ENCODE measurements at regions not wholly inside any gene's neighbourhood (a gene's known extent, or its start where the extent isn't known, plus 50 kb on each side); places are given as distances from the start of the nearest gene placed in this dataset.

- no peak for DNase-seq (ENCODE audit: insufficient read length, low spot score, missing footprints)
- Histone ChIP-seq H3K4me1 (ENCODE audit: insufficient read depth, low read length) (no peaks in the 10 kb centered on the region), H4K20me1 (ENCODE audit: insufficient read depth, low read length) (no peaks in the 10 kb centered on the region), H3K79me2 (ENCODE audit: insufficient read depth, low read length) (no peaks in the 10 kb centered on the region), H3K4me2 (ENCODE audit: insufficient read depth, low read length) (no peak overlapping the region), H3K36me3 (ENCODE audit: insufficient read depth, low read length) (no peaks in the 10 kb centered on the region), H3K9me3 (ENCODE audit: low read depth, low read length) (peaks cover 4% of the 10 kb centered on the region), H3K27ac (ENCODE audit: low read depth, low read length) (no peak overlapping the region), H3K27me3 (ENCODE audit: insufficient read depth, low read length) (no peaks in the 10 kb centered on the region), H2AFZ (ENCODE audit: low read length) (no peak overlapping the region), H3K4me3 (ENCODE audit: insufficient read depth, low read length) (no peak overlapping the region)
- TF ChIP-seq CTCF (IDR thresholded peaks at IDR 0.05; ENCODE audit: extremely low read depth, low read depth, low read length) = no peak
Observed at GRCh38 chr14:87492561-87492960, 500.4 kb downstream of the GALC start.

- Histone ChIP-seq H3K27me3 (ENCODE audit: insufficient read depth, low read length) (no peaks in the 10 kb centered on the region), H3K27ac (ENCODE audit: low read depth, low read length) (no peak overlapping the region), H3K36me3 (ENCODE audit: insufficient read depth, low read length) (no peaks in the 10 kb centered on the region), H3K79me2 (ENCODE audit: insufficient read depth, low read length) (no peaks in the 10 kb centered on the region), H3K4me1 (ENCODE audit: insufficient read depth, low read length) (no peaks in the 10 kb centered on the region), H3K4me2 (ENCODE audit: insufficient read depth, low read length) (no peak overlapping the region), H3K9me3 (ENCODE audit: low read depth, low read length) (peaks cover 4% of the 10 kb centered on the region), H3K4me3 (ENCODE audit: insufficient read depth, low read length) (no peak overlapping the region), H4K20me1 (ENCODE audit: insufficient read depth, low read length) (no peaks in the 10 kb centered on the region), H2AFZ (ENCODE audit: low read length) (no peak overlapping the region)
- DNase-seq (ENCODE audit: insufficient read length, low spot score, missing footprints) = no peak
- no peak for TF ChIP-seq CTCF (IDR thresholded peaks at IDR 0.05; ENCODE audit: extremely low read depth, low read depth, low read length)
Observed at GRCh38 chr14:87491816-87492215, 501.2 kb downstream of the GALC start.

- Histone ChIP-seq H3K36me3 (ENCODE audit: insufficient read depth, low read length) (no peaks in the 10 kb centered on the region), H2AFZ (ENCODE audit: low read length) (no peak overlapping the region), H3K27ac (ENCODE audit: low read depth, low read length) (no peak overlapping the region), H3K27me3 (ENCODE audit: insufficient read depth, low read length) (no peaks in the 10 kb centered on the region), H4K20me1 (ENCODE audit: insufficient read depth, low read length) (no peaks in the 10 kb centered on the region), H3K79me2 (ENCODE audit: insufficient read depth, low read length) (no peaks in the 10 kb centered on the region), H3K9me3 (ENCODE audit: low read depth, low read length) (peaks cover 4% of the 10 kb centered on the region), H3K4me3 (ENCODE audit: insufficient read depth, low read length) (no peak overlapping the region), H3K4me1 (ENCODE audit: insufficient read depth, low read length) (no peaks in the 10 kb centered on the region), H3K4me2 (ENCODE audit: insufficient read depth, low read length) (no peak overlapping the region)
- no peak for TF ChIP-seq CTCF (IDR thresholded peaks at IDR 0.05; ENCODE audit: extremely low read depth, low read depth, low read length)
- no peak for DNase-seq (ENCODE audit: insufficient read length, low spot score, missing footprints)
Observed at GRCh38 chr14:87489196-87489819, 503.7 kb downstream of the GALC start.

GRCh38 chr14:87483271-87484260, 509.4 kb downstream of the GALC start:
- Histone ChIP-seq H3K4me2 (ENCODE audit: insufficient read depth, low read length) (no peak overlapping the region), H3K36me3 (ENCODE audit: insufficient read depth, low read length) (no peaks in the 10 kb centered on the region), H3K27me3 (ENCODE audit: insufficient read depth, low read length) (no peaks in the 10 kb centered on the region), H2AFZ (ENCODE audit: low read length) (no peak overlapping the region), H3K27ac (ENCODE audit: low read depth, low read length) (no peak overlapping the region), H3K4me3 (ENCODE audit: insufficient read depth, low read length) (no peak overlapping the region), H3K9me3 (ENCODE audit: low read depth, low read length) (peaks cover 4% of the 10 kb centered on the region), H3K79me2 (ENCODE audit: insufficient read depth, low read length) (no peaks in the 10 kb centered on the region), H3K4me1 (ENCODE audit: insufficient read depth, low read length) (no peaks in the 10 kb centered on the region), H4K20me1 (ENCODE audit: insufficient read depth, low read length) (no peaks in the 10 kb centered on the region)
- no peak for TF ChIP-seq CTCF (IDR thresholded peaks at IDR 0.05; ENCODE audit: extremely low read depth, low read depth, low read length)
- DNase-seq (ENCODE audit: insufficient read length, low spot score, missing footprints) = no peak
